HEK293 (cell line): ENCODE measurements at regions not wholly inside any gene's neighbourhood (a gene's known extent, or its start where the extent isn't known, plus 50 kb on each side); places are given as distances from the start of the nearest gene placed in this dataset.

Experiments
- CTCF ChIA-PET: fragments of 350-600 bp; formaldehyde crosslinking; extraction: SDS; loops from one replicate; lab custom pipeline; 2021; ENCODE audit warnings: antibody characterized with exemption; lab: Yijun Ruan, JAX
- POLR2A ChIA-PET: fragments of 300-600 bp; formaldehyde crosslinking; extraction: SDS; loops from one replicate; lab custom pipeline; 2020; ENCODE audit warnings: antibody characterized with exemption, inconsistent platforms; lab: Yijun Ruan, JAX
- H3K27ac ChIP-seq: fragments of 200-500 bp; sonication (Bioruptor generic); 2 replicates; pipeline ENCODE4 v1.5.1; 2014; ENCODE audit warnings: low read depth, low read length, control low read depth, inconsistent platforms; ENCODE audit errors: extremely low read depth
- H3K36me3 ChIP-seq, 2 experiments: fragments of 200-500 bp in 1 of 2; sonication (Bioruptor generic) in 1 of 2; 1 replicate in 1 of 2; 2 replicates in 1 of 2; pipeline ENCODE4 v1.5.1; 2014 to 2017; ENCODE audit warnings: inconsistent platforms in 2 of 2, low read length in 2 of 2; ENCODE audit not compliant: control insufficient read depth in 2 of 2, insufficient read depth in 1 of 2
- H3K4me1 ChIP-seq: fragments of 200-500 bp; sonication (Bioruptor generic); 2 replicates; pipeline ENCODE4 v1.5.1; 2014; ENCODE audit warnings: mild to moderate bottlenecking, low read length, inconsistent platforms; ENCODE audit not compliant: control insufficient read depth, insufficient read depth
- H3K4me3 ChIP-seq: 2 replicates; pipeline ENCODE4 v1.5.1; 2011; ENCODE audit warnings: low read depth, mild to moderate bottlenecking, control low read depth, low read length, moderate library complexity
- H3K9me3 ChIP-seq: fragments of 200-500 bp; sonication (Bioruptor generic); 2 replicates; pipeline ENCODE4 v1.5.1; 2014; ENCODE audit warnings: low read depth, low read length, inconsistent platforms; ENCODE audit not compliant: control insufficient read depth, insufficient read depth
- GFI1B ChIP-seq: fragments of 450-650 bp; formaldehyde crosslinking; IDR thresholded peaks from 2 replicates; pipeline ENCODE4 v1.5.1; 2016; ENCODE audit warnings: missing biosample characterization, missing genetic modification characterization
- GLI2 ChIP-seq: fragments of 450-650 bp; formaldehyde crosslinking; IDR thresholded peaks from 2 replicates; pipeline ENCODE4; 2017; ENCODE audit warnings: missing biosample characterization, missing genetic modification characterization, low read depth, borderline replicate concordance
- HOXC10 ChIP-seq: sonication (generic); formaldehyde crosslinking; IDR thresholded peaks from 2 replicates; pipeline ENCODE4 v1.8.1; 2023; ENCODE audit warnings: mild to moderate bottlenecking, missing genetic modification reagents
- PRDM1 ChIP-seq: fragments of 450-650 bp; formaldehyde crosslinking; IDR thresholded peaks from 2 replicates; pipeline ENCODE4; 2016; ENCODE audit warnings: missing biosample characterization, missing genetic modification characterization
- ZBTB20 ChIP-seq: fragments of 450-650 bp; formaldehyde crosslinking; IDR thresholded peaks from 2 replicates; pipeline ENCODE4 v1.5.1; 2016; ENCODE audit warnings: missing biosample characterization, missing genetic modification characterization
- ZBTB6 ChIP-seq: fragments of 450-650 bp; formaldehyde crosslinking; IDR thresholded peaks from 2 replicates; pipeline ENCODE4 v1.5.1; 2017; ENCODE audit warnings: missing biosample characterization, missing genetic modification characterization
- ZNF174 ChIP-seq: fragments of 450-650 bp; formaldehyde crosslinking; IDR thresholded peaks from 2 replicates; pipeline ENCODE4 v1.5.0; 2017; ENCODE audit warnings: missing biosample characterization, mild to moderate bottlenecking, missing genetic modification characterization
- ZNF248 ChIP-seq: fragments of 450-650 bp; formaldehyde crosslinking; IDR thresholded peaks from 2 replicates; pipeline ENCODE4 v1.5.1; 2017; ENCODE audit warnings: missing biosample characterization, missing genetic modification characterization
- ZNF292 ChIP-seq: fragments of 450-650 bp; formaldehyde crosslinking; IDR thresholded peaks from 2 replicates; pipeline ENCODE4 v1.5.1; 2016; ENCODE audit warnings: low read depth, missing biosample characterization, missing genetic modification characterization, borderline replicate concordance
- ZNF530 ChIP-seq: fragments of 450-650 bp; formaldehyde crosslinking; IDR thresholded peaks from 2 replicates; pipeline ENCODE4 v1.5.1; 2016; ENCODE audit warnings: low read depth, missing biosample characterization, missing genetic modification characterization
- ZNF544 ChIP-seq: fragments of 450-650 bp; formaldehyde crosslinking; IDR thresholded peaks from 2 replicates; pipeline ENCODE4 v1.5.0; 2017; ENCODE audit warnings: missing biosample characterization, missing genetic modification characterization
- ZNF792 ChIP-seq: fragments of 450-650 bp; formaldehyde crosslinking; IDR thresholded peaks from 2 replicates; pipeline ENCODE4 v1.5.1; 2016; ENCODE audit warnings: missing biosample characterization, missing genetic modification characterization
- TF ChIP-seq, protein P1 (sequence below): fragments of 450-650 bp; formaldehyde crosslinking; IDR thresholded peaks from 2 replicates; pipeline ENCODE4 v1.5.1; 2016; ENCODE audit warnings: missing biosample characterization, missing genetic modification characterization
- TF ChIP-seq, protein P2 (sequence below): fragments of 450-650 bp; formaldehyde crosslinking; IDR thresholded peaks from 2 replicates; pipeline ENCODE4 v1.5.1; 2016; ENCODE audit warnings: missing biosample characterization, missing genetic modification characterization
- TF ChIP-seq, protein P3 (sequence below): fragments of 450-650 bp; formaldehyde crosslinking; IDR thresholded peaks from 2 replicates; pipeline ENCODE4 v1.5.1; 2016; ENCODE audit warnings: missing biosample characterization, missing genetic modification characterization

DNA sequence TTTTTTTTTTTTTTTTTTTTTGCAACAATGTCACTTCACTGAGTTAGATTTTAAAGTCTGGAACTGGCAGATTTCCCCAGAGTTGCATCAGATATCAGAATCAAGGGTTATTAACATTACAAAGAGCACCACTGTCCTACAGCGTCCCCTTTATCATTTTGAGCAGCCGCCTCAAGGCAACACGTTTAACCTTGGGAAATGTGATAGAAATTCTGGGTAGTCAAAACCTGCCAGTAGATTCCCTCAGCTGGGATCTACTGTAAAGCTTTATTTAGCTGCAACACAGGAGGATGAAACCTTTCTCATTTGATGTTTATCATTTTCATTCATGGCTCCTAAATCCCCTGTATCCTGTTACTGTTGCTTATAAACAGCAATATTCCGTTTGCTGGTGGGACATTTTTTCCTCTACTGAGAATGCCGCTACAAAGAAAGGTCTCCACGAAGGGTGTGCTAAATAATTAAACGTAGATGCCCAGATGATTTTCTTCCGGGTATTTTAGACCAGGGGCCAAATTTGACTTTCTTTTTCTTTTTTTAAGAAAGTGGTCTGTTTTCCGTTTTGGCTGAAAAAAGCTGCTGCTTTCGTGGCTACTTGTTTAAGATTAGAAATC, 436.1 kb upstream of the GOT2 start:
- CTCF ChIA-PET, result no interaction called here
- no peak for TF ChIP-seq ZNF248 (tag by site-specific recombination)
- TF ChIP-seq ZNF292 (tag by site-specific recombination), result no peak
- no peak for TF ChIP-seq GFI1B
- TF ChIP-seq ZNF530 (tag by site-specific recombination), result no peak
- TF ChIP-seq, protein P1, sequence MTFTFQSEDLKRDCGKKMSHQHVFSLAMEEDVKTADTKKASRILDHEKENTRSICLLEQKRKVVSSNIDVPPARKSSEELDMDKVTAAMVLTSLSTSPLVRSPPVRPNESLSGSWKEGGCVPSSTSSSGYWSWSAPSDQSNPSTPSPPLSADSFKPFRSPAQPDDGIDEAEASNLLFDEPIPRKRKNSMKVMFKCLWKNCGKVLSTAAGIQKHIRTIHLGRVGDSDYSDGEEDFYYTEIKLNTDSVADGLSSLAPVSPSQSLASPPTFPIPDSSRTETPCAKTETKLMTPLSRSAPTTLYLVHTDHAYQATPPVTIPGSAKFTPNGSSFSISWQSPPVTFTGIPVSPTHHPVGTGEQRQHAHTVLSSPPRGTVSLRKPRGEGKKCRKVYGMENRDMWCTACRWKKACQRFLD (tag by site-specific recombination), result no peak
- H3K4me3 ChIP-seq, result no peak overlapping the region
- no peaks in the 10 kb centered on the region for H3K36me3 ChIP-seq
- POLR2A ChIA-PET, result no interaction called here
- no peaks in the 10 kb centered on the region for H3K9me3 ChIP-seq
- H3K27ac ChIP-seq, result no peak overlapping the region
- no peaks in the 10 kb centered on the region for H3K4me1 ChIP-seq

DNA sequence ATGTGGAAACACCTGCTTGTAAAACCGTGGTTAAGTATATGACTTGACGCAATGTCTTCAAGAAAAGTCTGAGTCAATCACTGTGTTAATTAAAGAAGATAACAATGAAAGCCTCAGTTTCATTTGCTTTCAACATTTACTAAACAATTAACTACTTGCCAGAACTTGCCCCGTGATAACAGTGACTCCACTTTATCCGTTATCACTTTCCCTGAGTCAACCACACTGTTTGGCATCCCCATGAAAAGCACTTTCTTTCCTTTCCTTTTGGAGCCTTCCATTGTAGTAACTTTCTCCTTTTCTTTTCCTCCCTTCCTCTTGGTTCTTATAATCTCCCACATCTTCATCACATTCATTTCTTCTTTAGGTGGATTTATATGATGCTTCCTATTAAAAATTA, 435.1 kb upstream of the GOT2 start:
- no peak overlapping the region for H3K4me3 ChIP-seq
- ChIA-PET CTCF (no interaction called here), POLR2A (no interaction called here)

DNA sequence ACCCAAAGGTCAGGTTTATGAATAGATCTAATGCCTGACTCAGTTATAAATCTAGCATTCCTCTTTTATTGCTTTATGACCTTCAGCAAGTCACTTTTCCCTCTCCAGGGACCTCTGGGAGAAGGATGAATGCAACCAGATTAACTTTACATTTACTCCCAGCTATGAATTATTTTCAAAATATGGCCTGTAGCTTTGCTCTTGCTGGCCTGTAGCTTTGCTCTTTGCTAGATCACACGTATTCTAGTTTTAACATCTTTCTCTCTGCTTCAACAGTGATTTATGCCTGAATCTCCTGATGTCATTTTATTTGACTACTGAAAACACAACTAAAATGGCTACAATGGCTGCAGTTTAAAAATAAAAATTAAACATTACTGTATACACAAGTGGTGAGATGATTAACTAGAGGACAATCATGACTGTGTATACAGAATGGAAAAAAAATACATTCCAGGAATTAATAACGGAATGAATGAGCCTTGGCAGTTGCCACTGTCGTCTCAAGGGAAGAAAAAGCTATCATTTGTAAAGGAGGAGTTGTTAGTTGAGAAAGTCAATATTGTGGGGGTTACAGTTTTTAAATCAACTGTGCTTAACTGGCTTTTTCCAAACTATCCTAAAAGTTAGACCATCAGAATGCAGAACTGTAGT, 434.5 kb upstream of the GOT2 start:
- no peaks in the 10 kb centered on the region for H3K4me1 ChIP-seq
- no peak overlapping the region for H3K27ac ChIP-seq
- ChIA-PET POLR2A (no interaction called here), CTCF (interaction anchor here (0.6 kb wide), 1 partner anchor 355 kb away, joined by 3 read pairs; no protein-coding TSS in a partner anchor)
- TF ChIP-seq ZNF174 (tag by site-specific recombination) (no peak), ZNF792 (tag by site-specific recombination) (no peak), GLI2 (tag by site-specific recombination) (no peak), ZBTB20 (tag by site-specific recombination) (no peak), ZNF544 (tag by site-specific recombination) (no peak)
- TF ChIP-seq, protein P2, sequence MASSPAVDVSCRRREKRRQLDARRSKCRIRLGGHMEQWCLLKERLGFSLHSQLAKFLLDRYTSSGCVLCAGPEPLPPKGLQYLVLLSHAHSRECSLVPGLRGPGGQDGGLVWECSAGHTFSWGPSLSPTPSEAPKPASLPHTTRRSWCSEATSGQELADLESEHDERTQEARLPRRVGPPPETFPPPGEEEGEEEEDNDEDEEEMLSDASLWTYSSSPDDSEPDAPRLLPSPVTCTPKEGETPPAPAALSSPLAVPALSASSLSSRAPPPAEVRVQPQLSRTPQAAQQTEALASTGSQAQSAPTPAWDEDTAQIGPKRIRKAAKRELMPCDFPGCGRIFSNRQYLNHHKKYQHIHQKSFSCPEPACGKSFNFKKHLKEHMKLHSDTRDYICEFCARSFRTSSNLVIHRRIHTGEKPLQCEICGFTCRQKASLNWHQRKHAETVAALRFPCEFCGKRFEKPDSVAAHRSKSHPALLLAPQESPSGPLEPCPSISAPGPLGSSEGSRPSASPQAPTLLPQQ, result no peak
- H3K4me3 ChIP-seq, result no peak overlapping the region
- no peaks in the 10 kb centered on the region for H3K9me3 ChIP-seq
- H3K36me3 ChIP-seq, result no peaks in the 10 kb centered on the region

More for the DNA sequence above, 435.1 kb upstream of the GOT2 start:
- TF ChIP-seq PRDM1 (tag by site-specific recombination) (peak; percentile 35; the same call in 1 of the 2 replicates), HOXC10 (CRISPR knock-in tag) (no peak)
- Histone ChIP-seq H3K27ac (no peak overlapping the region), H3K36me3 (no peaks in the 10 kb centered on the region), H3K4me1 (no peaks in the 10 kb centered on the region), H3K9me3 (no peaks in the 10 kb centered on the region)

- H3K4me3 ChIP-seq, result no peak overlapping the region
- ChIA-PET POLR2A (no interaction called here), CTCF (no interaction called here)
- no peaks in the 10 kb centered on the region for H3K9me3 ChIP-seq
- no peak for TF ChIP-seq ZBTB6 (tag by site-specific recombination)
- TF ChIP-seq, protein P3, sequence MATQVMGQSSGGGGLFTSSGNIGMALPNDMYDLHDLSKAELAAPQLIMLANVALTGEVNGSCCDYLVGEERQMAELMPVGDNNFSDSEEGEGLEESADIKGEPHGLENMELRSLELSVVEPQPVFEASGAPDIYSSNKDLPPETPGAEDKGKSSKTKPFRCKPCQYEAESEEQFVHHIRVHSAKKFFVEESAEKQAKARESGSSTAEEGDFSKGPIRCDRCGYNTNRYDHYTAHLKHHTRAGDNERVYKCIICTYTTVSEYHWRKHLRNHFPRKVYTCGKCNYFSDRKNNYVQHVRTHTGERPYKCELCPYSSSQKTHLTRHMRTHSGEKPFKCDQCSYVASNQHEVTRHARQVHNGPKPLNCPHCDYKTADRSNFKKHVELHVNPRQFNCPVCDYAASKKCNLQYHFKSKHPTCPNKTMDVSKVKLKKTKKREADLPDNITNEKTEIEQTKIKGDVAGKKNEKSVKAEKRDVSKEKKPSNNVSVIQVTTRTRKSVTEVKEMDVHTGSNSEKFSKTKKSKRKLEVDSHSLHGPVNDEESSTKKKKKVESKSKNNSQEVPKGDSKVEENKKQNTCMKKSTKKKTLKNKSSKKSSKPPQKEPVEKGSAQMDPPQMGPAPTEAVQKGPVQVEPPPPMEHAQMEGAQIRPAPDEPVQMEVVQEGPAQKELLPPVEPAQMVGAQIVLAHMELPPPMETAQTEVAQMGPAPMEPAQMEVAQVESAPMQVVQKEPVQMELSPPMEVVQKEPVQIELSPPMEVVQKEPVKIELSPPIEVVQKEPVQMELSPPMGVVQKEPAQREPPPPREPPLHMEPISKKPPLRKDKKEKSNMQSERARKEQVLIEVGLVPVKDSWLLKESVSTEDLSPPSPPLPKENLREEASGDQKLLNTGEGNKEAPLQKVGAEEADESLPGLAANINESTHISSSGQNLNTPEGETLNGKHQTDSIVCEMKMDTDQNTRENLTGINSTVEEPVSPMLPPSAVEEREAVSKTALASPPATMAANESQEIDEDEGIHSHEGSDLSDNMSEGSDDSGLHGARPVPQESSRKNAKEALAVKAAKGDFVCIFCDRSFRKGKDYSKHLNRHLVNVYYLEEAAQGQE (tag by site-specific recombination), result peak; percentile 78
- H3K4me1 ChIP-seq, result no peaks in the 10 kb centered on the region
- no peaks in the 10 kb centered on the region for H3K36me3 ChIP-seq
- no peak overlapping the region for H3K27ac ChIP-seq
Observed at GRCh38 chr16:59164461-59164860, 430.3 kb upstream of the GOT2 start.
